HEK293 (cell line): ENCODE measurements at regions not wholly inside any gene's neighbourhood (a gene's known extent, or its start where the extent isn't known, plus 50 kb on each side); places are given as distances from the start of the nearest gene placed in this dataset.

Source experiments
- CTCF ChIA-PET: fragments of 350-600 bp; formaldehyde crosslinking; extraction: SDS; loops from one replicate; lab custom pipeline; 2021; ENCODE audit warnings: antibody characterized with exemption; lab: Yijun Ruan, JAX
- POLR2A ChIA-PET: fragments of 300-600 bp; formaldehyde crosslinking; extraction: SDS; loops from one replicate; lab custom pipeline; 2020; ENCODE audit warnings: antibody characterized with exemption, inconsistent platforms; lab: Yijun Ruan, JAX
- H3K27ac ChIP-seq: fragments of 200-500 bp; sonication (Bioruptor generic); 2 replicates; pipeline ENCODE4 v1.5.1; 2014; ENCODE audit warnings: low read depth, low read length, control low read depth, inconsistent platforms; ENCODE audit errors: extremely low read depth
- H3K36me3 ChIP-seq, 2 experiments: fragments of 200-500 bp in 1 of 2; sonication (Bioruptor generic) in 1 of 2; 1 replicate in 1 of 2; 2 replicates in 1 of 2; pipeline ENCODE4 v1.5.1; 2014 to 2017; ENCODE audit warnings: inconsistent platforms in 2 of 2, low read length in 2 of 2; ENCODE audit not compliant: control insufficient read depth in 2 of 2, insufficient read depth in 1 of 2
- H3K4me1 ChIP-seq: fragments of 200-500 bp; sonication (Bioruptor generic); 2 replicates; pipeline ENCODE4 v1.5.1; 2014; ENCODE audit warnings: mild to moderate bottlenecking, low read length, inconsistent platforms; ENCODE audit not compliant: control insufficient read depth, insufficient read depth
- H3K4me3 ChIP-seq: 2 replicates; pipeline ENCODE4 v1.5.1; 2011; ENCODE audit warnings: low read depth, mild to moderate bottlenecking, control low read depth, low read length, moderate library complexity
- H3K9me3 ChIP-seq: fragments of 200-500 bp; sonication (Bioruptor generic); 2 replicates; pipeline ENCODE4 v1.5.1; 2014; ENCODE audit warnings: low read depth, low read length, inconsistent platforms; ENCODE audit not compliant: control insufficient read depth, insufficient read depth
- YY1 ChIP-seq: fragments of 450-650 bp; formaldehyde crosslinking; IDR thresholded peaks from 2 replicates; pipeline ENCODE4 v1.5.1; 2018; ENCODE audit warnings: missing biosample characterization, missing genetic modification characterization
- ZBTB1 ChIP-seq: fragments of 450-650 bp; formaldehyde crosslinking; IDR thresholded peaks from 2 replicates; pipeline ENCODE4 v1.5.1; 2016; ENCODE audit warnings: missing biosample characterization, missing genetic modification characterization
- ZNF350 ChIP-seq: fragments of 450-650 bp; formaldehyde crosslinking; IDR thresholded peaks from 2 replicates; pipeline ENCODE4 v1.5.0; 2017; ENCODE audit warnings: missing biosample characterization, mild to moderate bottlenecking, missing genetic modification characterization
- ZNF394 ChIP-seq: fragments of 450-650 bp; formaldehyde crosslinking; IDR thresholded peaks from 2 replicates; pipeline ENCODE4 v1.5.1; 2016; ENCODE audit warnings: missing biosample characterization, missing genetic modification characterization, mild to moderate bottlenecking, moderate library complexity, borderline replicate concordance
- ZNF610 ChIP-seq: fragments of 450-650 bp; formaldehyde crosslinking; IDR thresholded peaks from 2 replicates; pipeline ENCODE4 v1.5.1; 2016; ENCODE audit warnings: missing biosample characterization, missing genetic modification characterization, borderline replicate concordance
- ZNF658 ChIP-seq: fragments of 450-650 bp; formaldehyde crosslinking; IDR thresholded peaks from 2 replicates; pipeline ENCODE4; 2016; ENCODE audit warnings: missing biosample characterization, missing genetic modification characterization
- ZNF76 ChIP-seq: fragments of 450-650 bp; formaldehyde crosslinking; IDR thresholded peaks from 2 replicates; pipeline ENCODE4; 2016; ENCODE audit warnings: low read depth, missing biosample characterization, missing genetic modification characterization, borderline replicate concordance
- TF ChIP-seq, protein P1 (sequence below): fragments of 450-650 bp; formaldehyde crosslinking; conservative IDR thresholded peaks from 2 replicates; pipeline ENCODE4 v1.5.1; 2016; ENCODE audit warnings: low read depth, missing biosample characterization, missing genetic modification characterization
- TF ChIP-seq, protein P2 (sequence below): fragments of 450-650 bp; formaldehyde crosslinking; IDR thresholded peaks from 2 replicates; pipeline ENCODE4 v1.5.1; 2016; ENCODE audit warnings: missing biosample characterization, missing genetic modification characterization, borderline replicate concordance
- TF ChIP-seq, protein P3 (sequence below): fragments of 450-650 bp; formaldehyde crosslinking; IDR thresholded peaks from 2 replicates; pipeline ENCODE4 v1.5.1; 2016; ENCODE audit warnings: missing biosample characterization, missing genetic modification characterization
- TF ChIP-seq, protein P4 (sequence below): fragments of 450-650 bp; formaldehyde crosslinking; IDR thresholded peaks from 2 replicates; pipeline ENCODE4 v1.5.1; 2016; ENCODE audit warnings: missing biosample characterization, missing genetic modification characterization
- TF ChIP-seq, protein P5 (sequence below): fragments of 450-650 bp; formaldehyde crosslinking; IDR thresholded peaks from 2 replicates; pipeline ENCODE4 v1.5.1; 2016; ENCODE audit warnings: missing biosample characterization, missing genetic modification characterization

DNA sequence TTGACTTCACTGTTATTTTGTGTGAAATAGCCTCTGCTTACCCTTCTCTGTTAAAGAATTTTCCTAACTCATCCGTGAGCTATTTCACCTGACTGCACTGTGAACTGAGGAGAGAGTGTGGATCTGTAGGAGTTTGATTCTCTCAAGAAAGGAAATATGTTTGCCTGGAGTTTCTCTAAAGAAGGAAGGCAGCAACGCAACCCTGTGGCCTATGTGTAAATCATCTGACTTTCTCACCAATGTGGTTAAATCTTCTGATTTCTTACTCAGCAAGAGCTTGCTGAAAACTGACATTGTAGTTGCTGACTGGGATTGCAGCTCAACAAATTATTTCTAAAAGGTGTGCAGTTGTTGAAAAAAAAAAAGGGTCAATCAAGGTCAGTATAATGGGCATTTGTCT, 153.9 kb upstream of the PELI1 start (continued):
- TF ChIP-seq, protein P1, sequence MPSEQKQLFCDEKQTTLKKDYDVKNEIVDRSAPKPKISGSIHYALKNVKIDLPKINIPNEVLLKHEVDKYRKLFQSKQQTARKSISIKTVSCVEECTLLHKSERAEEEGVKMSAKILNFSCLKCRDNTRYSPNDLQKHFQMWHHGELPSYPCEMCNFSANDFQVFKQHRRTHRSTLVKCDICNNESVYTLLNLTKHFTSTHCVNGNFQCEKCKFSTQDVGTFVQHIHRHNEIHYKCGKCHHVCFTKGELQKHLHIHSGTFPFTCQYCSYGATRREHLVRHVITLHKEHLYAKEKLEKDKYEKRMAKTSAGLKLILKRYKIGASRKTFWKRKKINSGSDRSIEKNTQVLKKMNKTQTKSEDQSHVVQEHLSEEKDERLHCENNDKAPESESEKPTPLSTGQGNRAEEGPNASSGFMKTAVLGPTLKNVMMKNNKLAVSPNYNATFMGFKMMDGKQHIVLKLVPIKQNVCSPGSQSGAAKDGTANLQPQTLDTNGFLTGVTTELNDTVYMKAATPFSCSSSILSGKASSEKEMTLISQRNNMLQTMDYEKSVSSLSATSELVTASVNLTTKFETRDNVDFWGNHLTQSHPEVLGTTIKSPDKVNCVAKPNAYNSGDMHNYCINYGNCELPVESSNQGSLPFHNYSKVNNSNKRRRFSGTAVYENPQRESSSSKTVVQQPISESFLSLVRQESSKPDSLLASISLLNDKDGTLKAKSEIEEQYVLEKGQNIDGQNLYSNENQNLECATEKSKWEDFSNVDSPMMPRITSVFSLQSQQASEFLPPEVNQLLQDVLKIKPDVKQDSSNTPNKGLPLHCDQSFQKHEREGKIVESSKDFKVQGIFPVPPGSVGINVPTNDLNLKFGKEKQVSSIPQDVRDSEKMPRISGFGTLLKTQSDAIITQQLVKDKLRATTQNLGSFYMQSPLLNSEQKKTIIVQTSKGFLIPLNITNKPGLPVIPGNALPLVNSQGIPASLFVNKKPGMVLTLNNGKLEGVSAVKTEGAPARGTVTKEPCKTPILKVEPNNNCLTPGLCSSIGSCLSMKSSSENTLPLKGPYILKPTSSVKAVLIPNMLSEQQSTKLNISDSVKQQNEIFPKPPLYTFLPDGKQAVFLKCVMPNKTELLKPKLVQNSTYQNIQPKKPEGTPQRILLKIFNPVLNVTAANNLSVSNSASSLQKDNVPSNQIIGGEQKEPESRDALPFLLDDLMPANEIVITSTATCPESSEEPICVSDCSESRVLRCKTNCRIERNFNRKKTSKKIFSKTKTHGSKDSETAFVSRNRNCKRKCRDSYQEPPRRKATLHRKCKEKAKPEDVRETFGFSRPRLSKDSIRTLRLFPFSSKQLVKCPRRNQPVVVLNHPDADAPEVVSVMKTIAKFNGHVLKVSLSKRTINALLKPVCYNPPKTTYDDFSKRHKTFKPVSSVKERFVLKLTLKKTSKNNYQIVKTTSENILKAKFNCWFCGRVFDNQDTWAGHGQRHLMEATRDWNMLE (tag by site-specific recombination) = no peak
- no peak for TF ChIP-seq ZBTB1 (tag by site-specific recombination)
- no peak for TF ChIP-seq ZNF658 (tag by site-specific recombination)
- TF ChIP-seq ZNF76 = no peak
- no peak for TF ChIP-seq YY1 (tag by site-specific recombination)
- TF ChIP-seq ZNF394 = no peak
- no peak for TF ChIP-seq ZNF350
- TF ChIP-seq, protein P2, sequence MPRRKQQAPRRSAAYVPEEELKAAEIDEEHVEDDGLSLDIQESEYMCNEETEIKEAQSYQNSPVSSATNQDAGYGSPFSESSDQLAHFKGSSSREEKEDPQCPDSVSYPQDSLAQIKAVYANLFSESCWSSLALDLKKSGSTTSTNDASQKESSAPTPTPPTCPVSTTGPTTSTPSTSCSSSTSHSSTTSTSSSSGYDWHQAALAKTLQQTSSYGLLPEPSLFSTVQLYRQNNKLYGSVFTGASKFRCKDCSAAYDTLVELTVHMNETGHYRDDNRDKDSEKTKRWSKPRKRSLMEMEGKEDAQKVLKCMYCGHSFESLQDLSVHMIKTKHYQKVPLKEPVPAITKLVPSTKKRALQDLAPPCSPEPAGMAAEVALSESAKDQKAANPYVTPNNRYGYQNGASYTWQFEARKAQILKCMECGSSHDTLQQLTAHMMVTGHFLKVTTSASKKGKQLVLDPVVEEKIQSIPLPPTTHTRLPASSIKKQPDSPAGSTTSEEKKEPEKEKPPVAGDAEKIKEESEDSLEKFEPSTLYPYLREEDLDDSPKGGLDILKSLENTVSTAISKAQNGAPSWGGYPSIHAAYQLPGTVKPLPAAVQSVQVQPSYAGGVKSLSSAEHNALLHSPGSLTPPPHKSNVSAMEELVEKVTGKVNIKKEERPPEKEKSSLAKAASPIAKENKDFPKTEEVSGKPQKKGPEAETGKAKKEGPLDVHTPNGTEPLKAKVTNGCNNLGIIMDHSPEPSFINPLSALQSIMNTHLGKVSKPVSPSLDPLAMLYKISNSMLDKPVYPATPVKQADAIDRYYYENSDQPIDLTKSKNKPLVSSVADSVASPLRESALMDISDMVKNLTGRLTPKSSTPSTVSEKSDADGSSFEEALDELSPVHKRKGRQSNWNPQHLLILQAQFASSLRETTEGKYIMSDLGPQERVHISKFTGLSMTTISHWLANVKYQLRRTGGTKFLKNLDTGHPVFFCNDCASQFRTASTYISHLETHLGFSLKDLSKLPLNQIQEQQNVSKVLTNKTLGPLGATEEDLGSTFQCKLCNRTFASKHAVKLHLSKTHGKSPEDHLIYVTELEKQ (tag by site-specific recombination) = no peak
- TF ChIP-seq, protein P3, sequence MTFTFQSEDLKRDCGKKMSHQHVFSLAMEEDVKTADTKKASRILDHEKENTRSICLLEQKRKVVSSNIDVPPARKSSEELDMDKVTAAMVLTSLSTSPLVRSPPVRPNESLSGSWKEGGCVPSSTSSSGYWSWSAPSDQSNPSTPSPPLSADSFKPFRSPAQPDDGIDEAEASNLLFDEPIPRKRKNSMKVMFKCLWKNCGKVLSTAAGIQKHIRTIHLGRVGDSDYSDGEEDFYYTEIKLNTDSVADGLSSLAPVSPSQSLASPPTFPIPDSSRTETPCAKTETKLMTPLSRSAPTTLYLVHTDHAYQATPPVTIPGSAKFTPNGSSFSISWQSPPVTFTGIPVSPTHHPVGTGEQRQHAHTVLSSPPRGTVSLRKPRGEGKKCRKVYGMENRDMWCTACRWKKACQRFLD (tag by site-specific recombination) = no peak
- TF ChIP-seq, protein P4, sequence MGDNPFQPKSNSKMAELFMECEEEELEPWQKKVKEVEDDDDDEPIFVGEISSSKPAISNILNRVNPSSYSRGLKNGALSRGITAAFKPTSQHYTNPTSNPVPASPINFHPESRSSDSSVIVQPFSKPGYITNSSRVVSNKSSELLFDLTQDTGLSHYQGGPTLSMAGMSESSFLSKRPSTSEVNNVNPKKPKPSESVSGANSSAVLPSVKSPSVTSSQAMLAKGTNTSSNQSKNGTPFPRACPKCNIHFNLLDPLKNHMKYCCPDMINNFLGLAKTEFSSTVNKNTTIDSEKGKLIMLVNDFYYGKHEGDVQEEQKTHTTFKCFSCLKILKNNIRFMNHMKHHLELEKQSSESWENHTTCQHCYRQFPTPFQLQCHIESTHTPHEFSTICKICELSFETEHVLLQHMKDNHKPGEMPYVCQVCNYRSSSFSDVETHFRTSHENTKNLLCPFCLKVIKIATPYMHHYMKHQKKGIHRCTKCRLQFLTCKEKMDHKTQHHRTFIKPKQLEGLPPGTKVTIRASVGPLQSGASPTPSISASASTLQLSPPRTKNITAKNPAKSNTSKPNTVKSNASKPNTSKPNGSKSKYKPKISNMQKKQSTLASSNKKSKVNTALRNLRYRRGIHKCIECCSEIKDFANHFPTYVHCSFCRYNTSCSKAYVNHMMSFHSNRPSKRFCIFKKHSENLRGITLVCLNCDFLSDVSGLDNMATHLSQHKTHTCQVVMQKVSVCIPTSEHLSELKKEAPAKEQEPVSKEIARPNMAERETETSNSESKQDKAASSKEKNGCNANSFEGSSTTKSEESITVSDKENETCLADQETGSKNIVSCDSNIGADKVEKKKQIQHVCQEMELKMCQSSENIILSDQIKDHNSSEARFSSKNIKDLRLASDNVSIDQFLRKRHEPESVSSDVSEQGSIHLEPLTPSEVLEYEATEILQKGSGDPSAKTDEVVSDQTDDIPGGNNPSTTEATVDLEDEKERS (tag by site-specific recombination) = no peak

DNA sequence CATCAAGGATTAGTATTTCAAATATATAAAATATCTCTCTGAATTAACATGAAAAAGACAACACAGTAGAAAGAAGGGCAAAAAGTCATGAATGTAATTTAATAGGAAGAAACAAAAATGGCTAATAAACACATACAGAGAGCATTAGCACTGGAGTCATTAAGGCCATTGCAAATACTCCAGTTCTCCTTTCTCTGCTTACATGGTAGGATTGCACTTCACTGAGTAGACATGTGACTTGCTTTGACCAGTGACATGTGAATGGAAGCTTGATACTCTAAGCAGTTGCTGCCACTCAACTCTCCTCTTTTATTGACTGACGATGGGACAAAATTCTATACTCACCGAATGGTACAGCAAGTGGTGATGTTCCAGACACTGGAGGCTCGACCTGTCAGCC, 153.9 kb upstream of the LGALSL start:
- Histone ChIP-seq H3K4me3 (no peak overlapping the region), H3K9me3 (no peaks in the 10 kb centered on the region), H3K27ac (no peak overlapping the region), H3K36me3 (no peaks in the 10 kb centered on the region), H3K4me1 (no peaks in the 10 kb centered on the region)
- TF ChIP-seq ZNF610 (no peak), ZNF350 (no peak)
- TF ChIP-seq, protein P5, sequence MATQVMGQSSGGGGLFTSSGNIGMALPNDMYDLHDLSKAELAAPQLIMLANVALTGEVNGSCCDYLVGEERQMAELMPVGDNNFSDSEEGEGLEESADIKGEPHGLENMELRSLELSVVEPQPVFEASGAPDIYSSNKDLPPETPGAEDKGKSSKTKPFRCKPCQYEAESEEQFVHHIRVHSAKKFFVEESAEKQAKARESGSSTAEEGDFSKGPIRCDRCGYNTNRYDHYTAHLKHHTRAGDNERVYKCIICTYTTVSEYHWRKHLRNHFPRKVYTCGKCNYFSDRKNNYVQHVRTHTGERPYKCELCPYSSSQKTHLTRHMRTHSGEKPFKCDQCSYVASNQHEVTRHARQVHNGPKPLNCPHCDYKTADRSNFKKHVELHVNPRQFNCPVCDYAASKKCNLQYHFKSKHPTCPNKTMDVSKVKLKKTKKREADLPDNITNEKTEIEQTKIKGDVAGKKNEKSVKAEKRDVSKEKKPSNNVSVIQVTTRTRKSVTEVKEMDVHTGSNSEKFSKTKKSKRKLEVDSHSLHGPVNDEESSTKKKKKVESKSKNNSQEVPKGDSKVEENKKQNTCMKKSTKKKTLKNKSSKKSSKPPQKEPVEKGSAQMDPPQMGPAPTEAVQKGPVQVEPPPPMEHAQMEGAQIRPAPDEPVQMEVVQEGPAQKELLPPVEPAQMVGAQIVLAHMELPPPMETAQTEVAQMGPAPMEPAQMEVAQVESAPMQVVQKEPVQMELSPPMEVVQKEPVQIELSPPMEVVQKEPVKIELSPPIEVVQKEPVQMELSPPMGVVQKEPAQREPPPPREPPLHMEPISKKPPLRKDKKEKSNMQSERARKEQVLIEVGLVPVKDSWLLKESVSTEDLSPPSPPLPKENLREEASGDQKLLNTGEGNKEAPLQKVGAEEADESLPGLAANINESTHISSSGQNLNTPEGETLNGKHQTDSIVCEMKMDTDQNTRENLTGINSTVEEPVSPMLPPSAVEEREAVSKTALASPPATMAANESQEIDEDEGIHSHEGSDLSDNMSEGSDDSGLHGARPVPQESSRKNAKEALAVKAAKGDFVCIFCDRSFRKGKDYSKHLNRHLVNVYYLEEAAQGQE (tag by site-specific recombination) = no peak
- CTCF ChIA-PET = no interaction called here
- POLR2A ChIA-PET = no interaction called here
